GM21825 (cell line): ENCODE measurements at regions not wholly inside any gene's neighbourhood (a gene's known extent, or its start where the extent isn't known, plus 50 kb on each side); places are given as distances from the start of the nearest gene placed in this dataset.

ENCODE experiments used
- ATAC-seq: cut with Tn5 transposase; IDR thresholded peaks from one replicate; pipeline ENCODE4 v1.9.1; 2021; ENCODE audit warnings: mild to moderate bottlenecking, moderate library complexity; ENCODE audit not compliant: unreplicated experiment

DNA sequence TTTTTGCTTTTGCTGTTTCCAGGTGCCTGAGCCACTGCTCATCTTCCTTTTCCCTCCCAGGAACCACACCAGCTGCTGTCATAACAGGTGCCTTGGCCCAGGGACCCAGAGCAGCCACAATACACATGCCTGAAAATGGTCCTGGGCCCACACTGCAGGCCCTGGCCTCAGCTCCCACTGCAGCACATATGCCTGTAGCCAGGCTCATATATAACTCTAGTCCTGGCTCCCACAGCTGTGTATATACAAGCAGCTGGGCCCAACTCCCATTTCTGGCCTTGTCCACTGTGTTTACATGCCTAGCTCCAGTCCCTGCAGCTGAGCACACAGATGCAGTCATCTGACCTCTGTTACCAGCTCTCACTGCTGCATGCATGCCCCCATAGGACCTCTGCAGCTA, 930.5 kb downstream of the ADGRL3 start:
- no peak for ATAC-seq

DNA sequence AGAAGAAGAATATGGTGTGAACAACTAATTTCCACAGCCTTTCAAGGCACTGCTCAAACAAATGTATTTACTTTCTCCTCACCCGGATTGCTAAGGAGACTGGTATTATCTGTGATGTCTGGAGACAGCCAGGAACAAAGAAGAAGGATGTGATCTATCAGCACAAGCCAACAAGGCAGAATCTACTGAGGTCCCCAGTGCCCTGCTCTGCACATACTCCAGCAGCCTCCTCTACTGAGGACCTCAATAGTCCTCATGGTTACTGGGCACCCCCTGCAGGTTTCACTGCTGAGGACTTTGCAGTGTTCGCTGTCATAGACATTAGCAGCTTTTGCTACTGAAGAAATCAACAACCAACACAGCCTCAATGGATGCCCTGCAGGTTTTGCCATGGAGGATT, 930.1 kb downstream of the ADGRL3 start:
- no peak for ATAC-seq
